GM21360 (cell line): ENCODE measurements at regions not wholly inside any gene's neighbourhood (a gene's known extent, or its start where the extent isn't known, plus 50 kb on each side); places are given as distances from the start of the nearest gene placed in this dataset.

Experiments
- ATAC-seq: cut with Tn5 transposase; IDR thresholded peaks from one replicate; pipeline ENCODE4 v1.9.1; 2021; ENCODE audit warnings: mild to moderate bottlenecking, moderate library complexity; ENCODE audit not compliant: unreplicated experiment

GRCh38 chr2:66794070-66794469, 359.1 kb downstream of the MEIS1 start:
- no peak for ATAC-seq

GRCh38 chr2:66794551-66794950, 359.6 kb downstream of the MEIS1 start:
- no peak for ATAC-seq

GRCh38 chr2:66802877-66803276, 368.0 kb downstream of the MEIS1 start:
- no peak for ATAC-seq

GRCh38 chr2:66803726-66804125, 368.8 kb downstream of the MEIS1 start:
- ATAC-seq = no peak

GRCh38 chr2:66805016-66805865, 370.3 kb downstream of the MEIS1 start:
- ATAC-seq = no peak

- ATAC-seq = no peak
These were observed 371.0 kb downstream of the MEIS1 start for GRCh38 chr2:66805968-66806367.

- ATAC-seq = no peak
These were observed 378.6 kb downstream of the MEIS1 start for GRCh38 chr2:66813525-66813924.

- no peak for ATAC-seq
These were observed 379.1 kb downstream of the MEIS1 start for GRCh38 chr2:66813976-66814375.

- ATAC-seq = no peak
These were observed 380.0 kb downstream of the MEIS1 start for GRCh38 chr2:66814916-66815315.

GRCh38 chr2:66815886-66816285, 381.0 kb downstream of the MEIS1 start:
- no peak for ATAC-seq

GRCh38 chr2:66821168-66821567, 386.2 kb downstream of the MEIS1 start:
- no peak for ATAC-seq

- ATAC-seq = no peak
These were observed 387.3 kb downstream of the MEIS1 start for GRCh38 chr2:66822186-66822585.

- no peak for ATAC-seq
These were observed 390.0 kb downstream of the MEIS1 start for GRCh38 chr2:66824926-66825325.

- no peak for ATAC-seq
These were observed 392.9 kb downstream of the MEIS1 start for GRCh38 chr2:66827851-66828250.

GRCh38 chr2:66828876-66829275, 394.0 kb downstream of the MEIS1 start:
- ATAC-seq = no peak

GRCh38 chr2:66830881-66831280, 396.0 kb downstream of the MEIS1 start:
- ATAC-seq = no peak

GRCh38 chr2:66832646-66833435, 397.9 kb downstream of the MEIS1 start:
- no peak for ATAC-seq

GRCh38 chr2:66834859-66835258, 399.9 kb downstream of the MEIS1 start:
- ATAC-seq = no peak

- no peak for ATAC-seq
These were observed 401.9 kb downstream of the MEIS1 start for GRCh38 chr2:66836851-66837250.

GRCh38 chr2:66839551-66840320, 404.8 kb downstream of the MEIS1 start:
- ATAC-seq = no peak

- no peak for ATAC-seq
These were observed 405.5 kb downstream of the MEIS1 start for GRCh38 chr2:66840321-66841002.
